HepG2 (cell line): ENCODE measurements at regions not wholly inside any gene's neighbourhood (a gene's known extent, or its start where the extent isn't known, plus 50 kb on each side); places are given as distances from the start of the nearest gene placed in this dataset.

Experiments
- ATAC-seq: fragments of 200-7000 bp; cut with Tn5 transposase; 3 replicates; pipeline ENCODE4 v1.9.1; 2020; ENCODE audit warnings: mild to moderate bottlenecking, moderate library complexity
- BruUV-seq: library from RNA; stranded (reverse); fragments of 400-500 nt; replicated peaks from 2 replicates; lab custom pipeline; 2021; lab: Mats Ljungman, UMichigan
- CTCF ChIA-PET: fragments of 300-600 bp; formaldehyde crosslinking; extraction: SDS; loops from one replicate; lab custom pipeline; 2021; ENCODE audit warnings: low total read pairs, inconsistent platforms, low intra/inter-chr PET ratio; lab: Yijun Ruan, JAX
- POLR2A ChIA-PET: fragments of 350-600 bp; sonication (Branson Sonifier 250); formaldehyde crosslinking; loops from one replicate; lab custom pipeline; 2020; ENCODE audit warnings: antibody characterized with exemption, inconsistent platforms; lab: Yijun Ruan, JAX
- DNase-seq: peaks from one replicate; pipeline ENCODE4 v3.0.0-alpha.2; 2015; ENCODE audit warnings: low spot score
- FAIRE-seq: peaks from 3 replicates; lab custom pipeline; 2011; peaks lifted over from hg19 to GRCh38; lab: Jason Lieb, UNC
- H2AFZ ChIP-seq: one replicate; pipeline ENCODE4 v1.6.1; 2011; ENCODE audit warnings: low read length, inconsistent platforms
- H3K27ac ChIP-seq: fragments of 300-600 bp; 3 replicates; pipeline ENCODE4 v1.8.0; 2011; ENCODE audit warnings: mixed run types, mild to moderate bottlenecking, mixed read lengths, low read length, inconsistent platforms; ENCODE audit not compliant: insufficient read depth; ENCODE audit errors: extremely low read length
- H3K27me3 ChIP-seq, 2 experiments: fragments of 200-600 bp in 1 of 2; 2 replicates in 1 of 2; 3 replicates in 1 of 2; pipeline versions ENCODE4 v1.6.0 to v1.8.0; 2011; ENCODE audit warnings: low read length in 2 of 2, mild to moderate bottlenecking in 2 of 2, moderate library complexity in 2 of 2, inconsistent platforms in 1 of 2; ENCODE audit not compliant: insufficient read depth in 2 of 2, control insufficient read depth in 1 of 2
- H3K36me3 ChIP-seq, 2 experiments: fragments of 200-600 bp in 1 of 2; replicated peaks in 1 of 2; 2 replicates in 1 of 2; 3 replicates in 1 of 2; pipeline versions ENCODE4 v1.5.1 to v1.8.0; 2011; ENCODE audit warnings: low read length in 2 of 2, inconsistent platforms in 1 of 2; ENCODE audit not compliant: insufficient read depth in 2 of 2, control insufficient read depth in 1 of 2
- H3K4me1 ChIP-seq: 2 replicates; pipeline ENCODE4 v1.5.1; 2012; ENCODE audit warnings: low read length, inconsistent platforms; ENCODE audit not compliant: insufficient read depth
- H3K4me2 ChIP-seq: 2 replicates; pipeline ENCODE4 v1.6.0; 2011; ENCODE audit warnings: low read depth, low read length, inconsistent platforms
- H3K4me3 ChIP-seq, 3 experiments: fragments of 200-600 bp in 1 of 3; sonication (generic), shearing (Covaris generic) in 1 of 3; replicated peaks in 1 of 3; 2 replicates each; pipeline ENCODE4 v1.5.1; 2011 to 2016; ENCODE audit warnings: low read length in 3 of 3, inconsistent platforms in 2 of 3, low read depth in 2 of 3, mild to moderate bottlenecking in 2 of 3, control low read depth in 1 of 3, mixed read lengths in 1 of 3; ENCODE audit not compliant: insufficient read depth in 1 of 3
- H3K79me2 ChIP-seq: one replicate; pipeline ENCODE4 v1.6.1; 2011; ENCODE audit warnings: low read length, inconsistent platforms; ENCODE audit not compliant: insufficient read depth
- H3K9ac ChIP-seq: 2 replicates; pipeline ENCODE4 v1.6.0; 2011; ENCODE audit warnings: mild to moderate bottlenecking, low read depth, low read length, inconsistent platforms; ENCODE audit not compliant: insufficient read depth
- H3K9me3 ChIP-seq: 2 replicates; pipeline ENCODE4 v1.5.1; 2012; ENCODE audit warnings: mild to moderate bottlenecking, low read length
- H4K20me1 ChIP-seq: 2 replicates; pipeline ENCODE4 v1.6.0; 2011; ENCODE audit warnings: inconsistent platforms, mild to moderate bottlenecking, low read length, moderate library complexity; ENCODE audit not compliant: insufficient read depth
- CC2D1A ChIP-seq: sonication (generic); formaldehyde crosslinking; IDR thresholded peaks from 2 replicates; pipeline ENCODE4 v1.8.1; 2023; ENCODE audit warnings: mild to moderate bottlenecking, missing genetic modification reagents
- FOXM1 ChIP-seq: sonication (generic); formaldehyde crosslinking; IDR thresholded peaks from 2 replicates; pipeline ENCODE4 v1.5.0; 2020; ENCODE audit warnings: missing genetic modification reagents
- MTF1 ChIP-seq: sonication (generic); formaldehyde crosslinking; IDR thresholded peaks from 2 replicates; pipeline ENCODE4 v1.5.0; 2020; ENCODE audit warnings: missing genetic modification reagents
- NPAS2 ChIP-seq: sonication (generic); formaldehyde crosslinking; IDR thresholded peaks from 2 replicates; pipeline ENCODE4 v1.8.0; 2022; ENCODE audit warnings: mild to moderate bottlenecking, missing genetic modification reagents, borderline replicate concordance
- SKI ChIP-seq: fragments of 450-650 bp; IDR thresholded peaks from one replicate; pipeline ENCODE4 v1.6.1; 2018; ENCODE audit warnings: mild to moderate bottlenecking; ENCODE audit not compliant: partially characterized antibody
- SPEN ChIP-seq: sonication (generic); formaldehyde crosslinking; IDR thresholded peaks from 2 replicates; pipeline ENCODE4 v1.5.1; 2020; ENCODE audit warnings: low read depth, mild to moderate bottlenecking, missing genetic modification reagents
- ZNF713 ChIP-seq: sonication (generic); formaldehyde crosslinking; IDR thresholded peaks from 2 replicates; pipeline ENCODE4 v1.4.0; 2020; ENCODE audit warnings: mild to moderate bottlenecking, missing genetic modification reagents
- WGBS: methylation state at CpG from one replicate; pipeline ENCODE4 v1.1.6; 2017; ENCODE audit warnings: low lambda C conversion rate; 5-methylcytosine and 5-hydroxymethylcytosine counted together
- in situ Hi-C: cut with HindIII; loops from 2 replicates; pipeline ENCODE4 v1.10.0; 2017; ENCODE audit warnings: low pct_unique_long_range_greater_than_20kb; ENCODE audit not compliant: extremely low pct_ligation_motif_present
- intact Hi-C: fragments of 100-400 bp; cut with micrococcal nuclease; formaldehyde crosslinking; loops from one replicate; pipeline ENCODE4 v1.10.0; 2022; ENCODE audit not compliant: unreplicated experiment
- TF ChIP-seq, protein P1 (sequence below): sonication (generic); formaldehyde crosslinking; IDR thresholded peaks from 2 replicates; pipeline ENCODE4 v1.5.0; 2020; ENCODE audit warnings: mild to moderate bottlenecking, missing genetic modification reagents
- TF ChIP-seq, protein P2 (sequence below): sonication (generic); formaldehyde crosslinking; IDR thresholded peaks from 2 replicates; pipeline ENCODE4 v1.4.0; 2020; ENCODE audit warnings: missing genetic modification reagents

DNA sequence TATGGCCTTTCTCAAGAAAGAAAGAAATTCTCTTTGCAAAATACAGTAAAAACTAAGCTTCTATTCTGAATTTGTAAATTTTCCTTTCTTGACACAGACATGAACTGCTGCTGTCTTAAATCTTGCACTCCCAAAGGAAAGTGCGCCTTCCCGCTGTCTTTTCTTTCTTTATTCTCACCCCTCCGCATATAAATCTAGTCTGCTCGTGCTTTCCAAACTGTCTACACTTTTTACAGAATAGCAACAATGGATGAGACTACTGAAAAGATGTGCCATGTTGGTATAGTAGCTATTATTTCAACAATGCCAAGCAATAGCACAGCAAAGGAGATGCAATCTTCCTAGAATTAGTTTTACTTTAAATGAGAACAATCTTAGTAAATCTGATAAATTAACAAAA, 328.8 kb upstream of the PDE3A start:
- Histone ChIP-seq H3K36me3 (no peaks in the 10 kb centered on the region), H3K27me3 (no peaks in the 10 kb centered on the region), H3K9me3 (no peaks in the 10 kb centered on the region), H3K4me1 (no peaks in the 10 kb centered on the region), H3K4me3 (no peak overlapping the region), H3K27ac (no peak overlapping the region), H3K9ac (no peak overlapping the region)
- no peak for ATAC-seq
- BruUV-seq = no TSS peak
- TF ChIP-seq SPEN (CRISPR knock-in tag) = no peak
- TF ChIP-seq, all 625 proteins: peak for 0
- Histone ChIP-seq H3K79me2 (no peaks in the 10 kb centered on the region), H4K20me1 (no peaks in the 10 kb centered on the region), H3K4me2 (no peak overlapping the region), H2AFZ (no peak overlapping the region)
- FAIRE-seq (no peak), DNase-seq (no peak)
- WGBS = 52% methylated on average over 4 of the region's 4 CpGs
- ChIA-PET CTCF (no interaction called here), POLR2A (no interaction called here)
- intact Hi-C loops = no loop called here
- in situ Hi-C loops = no loop called here

DNA sequence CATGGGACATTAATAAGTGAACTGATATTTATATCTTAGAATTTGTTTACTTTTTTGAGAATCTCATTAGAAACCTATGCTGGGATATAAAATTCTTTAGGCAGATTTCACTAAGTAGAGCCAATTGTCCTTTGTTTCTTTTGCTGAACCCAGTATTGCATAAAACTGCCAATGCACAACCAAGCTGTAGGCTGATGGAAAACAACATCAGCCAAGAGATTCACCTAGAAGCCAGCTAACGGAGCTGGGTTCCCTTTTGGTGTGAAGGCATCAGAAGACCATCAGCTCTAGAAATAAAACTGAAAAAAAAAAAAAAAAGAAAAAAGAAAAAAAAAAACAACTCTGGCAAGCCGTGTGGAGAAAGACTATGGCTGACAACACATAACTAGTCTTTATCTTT, 328.2 kb upstream of the PDE3A start:
- no peaks in the 10 kb centered on the region for H3K36me3 ChIP-seq
- no peaks in the 10 kb centered on the region for H3K4me1 ChIP-seq
- H3K27ac ChIP-seq = no peak overlapping the region
- no TSS peak for BruUV-seq
- TF ChIP-seq ZNF713 (CRISPR knock-in tag) = no peak
- TF ChIP-seq FOXM1 = no peak
- H3K9me3 ChIP-seq = no peaks in the 10 kb centered on the region
- no peaks in the 10 kb centered on the region for H3K27me3 ChIP-seq
- no peaks in the 10 kb centered on the region for H4K20me1 ChIP-seq
- H3K9ac ChIP-seq = no peak overlapping the region
- H3K4me2 ChIP-seq = no peak overlapping the region
- no peak for ATAC-seq
- DNase-seq = no peak
- 2% methylated on average over 2 of the region's 2 CpGs for WGBS
- intact Hi-C loops (no loop called here), in situ Hi-C loops (no loop called here)
- FAIRE-seq = no peak
- H2AFZ ChIP-seq = no peak overlapping the region
- no peak overlapping the region for H3K4me3 ChIP-seq
- H3K79me2 ChIP-seq = no peaks in the 10 kb centered on the region
- ChIA-PET CTCF (no interaction called here), POLR2A (no interaction called here)

DNA sequence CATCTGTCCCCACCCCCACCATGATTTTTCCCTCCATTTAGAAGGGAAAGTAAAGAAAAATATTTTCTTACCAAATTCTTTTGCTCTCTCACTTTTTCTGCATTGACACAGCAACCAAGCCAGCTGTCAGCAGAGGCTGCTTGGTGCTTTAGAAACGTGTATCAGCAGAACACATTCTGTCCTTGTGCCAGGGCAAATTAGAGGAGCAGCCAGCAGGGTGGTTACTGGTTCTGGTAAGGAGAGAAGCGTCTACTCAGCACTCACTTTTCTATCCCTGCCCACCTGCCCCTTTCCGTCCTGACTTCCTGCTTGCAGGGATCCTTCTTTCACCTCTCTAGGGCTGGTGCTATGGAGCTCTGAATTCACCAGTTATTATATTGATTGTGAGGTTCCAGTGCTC, 327.5 kb upstream of the PDE3A start:
- Histone ChIP-seq H4K20me1 (no peaks in the 10 kb centered on the region), H3K27ac (no peak overlapping the region), H3K79me2 (no peaks in the 10 kb centered on the region), H3K9ac (no peak overlapping the region), H3K9me3 (no peaks in the 10 kb centered on the region), H3K36me3 (no peaks in the 10 kb centered on the region), H3K4me3 (no peak overlapping the region), H3K27me3 (no peaks in the 10 kb centered on the region), H2AFZ (no peak overlapping the region), H3K4me1 (no peaks in the 10 kb centered on the region), H3K4me2 (no peak overlapping the region)
- POLR2A ChIA-PET = no interaction called here
- ATAC-seq (no peak), DNase-seq (no peak), FAIRE-seq (no peak)
- intact Hi-C loops (no loop called here), in situ Hi-C loops (no loop called here)
- BruUV-seq = no TSS peak
- 2% methylated on average over 3 of the region's 3 CpGs for WGBS
- CTCF ChIA-PET = no interaction called here
- no peak for TF ChIP-seq SKI
- no peak for TF ChIP-seq NPAS2 (CRISPR knock-in tag)
- no peak for TF ChIP-seq CC2D1A (CRISPR knock-in tag)
- no peak for TF ChIP-seq MTF1 (CRISPR knock-in tag)
- TF ChIP-seq, protein P1, sequence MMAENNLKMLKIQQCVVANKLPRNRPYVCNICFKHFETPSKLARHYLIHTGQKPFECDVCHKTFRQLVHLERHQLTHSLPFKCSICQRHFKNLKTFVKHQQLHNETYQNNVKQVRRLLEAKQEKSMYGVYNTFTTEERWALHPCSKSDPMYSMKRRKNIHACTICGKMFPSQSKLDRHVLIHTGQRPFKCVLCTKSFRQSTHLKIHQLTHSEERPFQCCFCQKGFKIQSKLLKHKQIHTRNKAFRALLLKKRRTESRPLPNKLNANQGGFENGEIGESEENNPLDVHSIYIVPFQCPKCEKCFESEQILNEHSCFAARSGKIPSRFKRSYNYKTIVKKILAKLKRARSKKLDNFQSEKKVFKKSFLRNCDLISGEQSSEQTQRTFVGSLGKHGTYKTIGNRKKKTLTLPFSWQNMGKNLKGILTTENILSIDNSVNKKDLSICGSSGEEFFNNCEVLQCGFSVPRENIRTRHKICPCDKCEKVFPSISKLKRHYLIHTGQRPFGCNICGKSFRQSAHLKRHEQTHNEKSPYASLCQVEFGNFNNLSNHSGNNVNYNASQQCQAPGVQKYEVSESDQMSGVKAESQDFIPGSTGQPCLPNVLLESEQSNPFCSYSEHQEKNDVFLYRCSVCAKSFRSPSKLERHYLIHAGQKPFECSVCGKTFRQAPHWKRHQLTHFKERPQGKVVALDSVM (CRISPR knock-in tag) = no peak
- TF ChIP-seq, protein P2, sequence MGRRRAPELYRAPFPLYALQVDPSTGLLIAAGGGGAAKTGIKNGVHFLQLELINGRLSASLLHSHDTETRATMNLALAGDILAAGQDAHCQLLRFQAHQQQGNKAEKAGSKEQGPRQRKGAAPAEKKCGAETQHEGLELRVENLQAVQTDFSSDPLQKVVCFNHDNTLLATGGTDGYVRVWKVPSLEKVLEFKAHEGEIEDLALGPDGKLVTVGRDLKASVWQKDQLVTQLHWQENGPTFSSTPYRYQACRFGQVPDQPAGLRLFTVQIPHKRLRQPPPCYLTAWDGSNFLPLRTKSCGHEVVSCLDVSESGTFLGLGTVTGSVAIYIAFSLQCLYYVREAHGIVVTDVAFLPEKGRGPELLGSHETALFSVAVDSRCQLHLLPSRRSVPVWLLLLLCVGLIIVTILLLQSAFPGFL (CRISPR knock-in tag) = no peak
